ENCODE measurements at regions not wholly inside any gene's neighbourhood (a gene's known extent, or its start where the extent isn't known, plus 50 kb on each side); places are given as distances from the start of the nearest gene placed in this dataset.

- TF ChIP-seq CTCF (conservative IDR thresholded peaks at IDR 0.05; ENCODE audit: low read depth, low read length) = no peak
- Histone ChIP-seq H3K27ac (no peak overlapping the region), H3K79me2 (ENCODE audit: insufficient read depth, low read depth) (no peaks in the 10 kb centered on the region), H3K9ac (no peak overlapping the region), H3K4me2 (no peak overlapping the region), H3K4me1 (ENCODE audit: low read depth, poor library complexity, severe bottlenecking) (no peaks in the 10 kb centered on the region), H3K4me3 (IDR thresholded peaks at IDR 0.05; ENCODE audit: insufficient read depth, low read depth, low read length) (no peak overlapping the region), H2AFZ (ENCODE audit: low read depth) (no peak overlapping the region), H4K20me1 (ENCODE audit: insufficient read depth) (no peaks in the 10 kb centered on the region), H3K27me3 (ENCODE audit: insufficient read depth, low read depth) (no peaks in the 10 kb centered on the region), H3K36me3 (ENCODE audit: insufficient read depth) (no peaks in the 10 kb centered on the region)
Observed at GRCh38 chrX:39974270-39974669, 123.5 kb downstream of the BCOR start.

GRCh38 chrX:39975101-39975925 lies 122.4 kb downstream of the BCOR start:
- H2AFZ ChIP-seq (ENCODE audit: low read depth) = no peak overlapping the region
- H3K27ac ChIP-seq = no peak overlapping the region
- H4K20me1 ChIP-seq (ENCODE audit: insufficient read depth) = no peaks in the 10 kb centered on the region
- no peak overlapping the region for H3K9ac ChIP-seq
- no peaks in the 10 kb centered on the region for H3K4me1 ChIP-seq (ENCODE audit: low read depth, poor library complexity, severe bottlenecking)
- no peak for TF ChIP-seq CTCF (conservative IDR thresholded peaks at IDR 0.05; ENCODE audit: low read depth, low read length)
- no peaks in the 10 kb centered on the region for H3K36me3 ChIP-seq (ENCODE audit: insufficient read depth)
- H3K4me2 ChIP-seq = no peak overlapping the region
- no peak overlapping the region for H3K4me3 ChIP-seq (IDR thresholded peaks at IDR 0.05; ENCODE audit: insufficient read depth, low read depth, low read length)
- H3K27me3 ChIP-seq (ENCODE audit: insufficient read depth, low read depth) = no peaks in the 10 kb centered on the region
- H3K79me2 ChIP-seq (ENCODE audit: insufficient read depth, low read depth) = no peaks in the 10 kb centered on the region

DNA sequence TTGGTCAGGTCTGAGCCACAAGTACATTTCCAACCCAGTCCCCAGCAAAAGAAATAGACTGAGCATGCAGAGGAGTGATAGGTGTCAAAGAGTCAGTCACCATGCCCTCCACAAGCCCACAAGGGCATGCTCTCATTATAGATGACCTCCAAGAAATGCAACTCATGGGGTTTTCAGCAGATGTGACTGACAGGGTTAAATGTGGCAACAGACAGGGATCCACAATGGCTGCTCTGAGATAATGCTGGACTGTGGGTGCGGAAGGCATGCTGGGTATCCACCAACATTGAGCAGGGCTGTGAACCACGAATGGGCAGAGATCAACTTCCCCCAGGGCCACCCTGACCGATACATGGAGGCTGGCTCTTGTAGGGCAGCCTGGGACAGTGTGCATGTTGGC lies 115.8 kb downstream of the BCOR start:
- H2AFZ ChIP-seq (ENCODE audit: low read depth) = no peak overlapping the region
- H3K27ac ChIP-seq = no peak overlapping the region
- H4K20me1 ChIP-seq (ENCODE audit: insufficient read depth) = no peaks in the 10 kb centered on the region
- no peak overlapping the region for H3K9ac ChIP-seq
- H3K36me3 ChIP-seq (ENCODE audit: insufficient read depth) = no peaks in the 10 kb centered on the region
- no peak overlapping the region for H3K4me3 ChIP-seq (IDR thresholded peaks at IDR 0.05; ENCODE audit: insufficient read depth, low read depth, low read length)
- TF ChIP-seq CTCF (conservative IDR thresholded peaks at IDR 0.05; ENCODE audit: low read depth, low read length) = no peak
- H3K4me1 ChIP-seq (ENCODE audit: low read depth, poor library complexity, severe bottlenecking) = no peaks in the 10 kb centered on the region
- H3K27me3 ChIP-seq (ENCODE audit: insufficient read depth, low read depth) = no peaks in the 10 kb centered on the region
- no peak overlapping the region for H3K4me2 ChIP-seq
- H3K79me2 ChIP-seq (ENCODE audit: insufficient read depth, low read depth) = no peaks in the 10 kb centered on the region

GRCh38 chrX:39982948-39983347 lies 114.8 kb downstream of the BCOR start:
- Histone ChIP-seq H2AFZ (ENCODE audit: low read depth) (no peak overlapping the region), H3K79me2 (ENCODE audit: insufficient read depth, low read depth) (no peaks in the 10 kb centered on the region), H3K4me2 (no peak overlapping the region), H3K36me3 (ENCODE audit: insufficient read depth) (no peaks in the 10 kb centered on the region), H3K4me1 (ENCODE audit: low read depth, poor library complexity, severe bottlenecking) (no peaks in the 10 kb centered on the region), H3K27me3 (ENCODE audit: insufficient read depth, low read depth) (no peaks in the 10 kb centered on the region), H3K27ac (no peak overlapping the region), H3K4me3 (IDR thresholded peaks at IDR 0.05; ENCODE audit: insufficient read depth, low read depth, low read length) (no peak overlapping the region), H4K20me1 (ENCODE audit: insufficient read depth) (no peaks in the 10 kb centered on the region), H3K9ac (no peak overlapping the region)
- TF ChIP-seq CTCF (conservative IDR thresholded peaks at IDR 0.05; ENCODE audit: low read depth, low read length) = no peak
